ENCODE measurements at regions not wholly inside any gene's neighbourhood (a gene's known extent, or its start where the extent isn't known, plus 50 kb on each side); places are given as distances from the start of the nearest gene placed in this dataset.

- no peak overlapping the region for H3K27ac Mint-ChIP-seq
- H3K4me1 Mint-ChIP-seq, result peaks cover 0 to 5% of the 10 kb centered on the region in 2 experiments; a peak in 2 of 4 replicates
- Histone ChIP-seq H3K79me2 (ENCODE audit: insufficient read depth, low read length) (no peaks in the 10 kb centered on the region), H3K4ac (ENCODE audit: low read depth, low read length) (no peak overlapping the region), H3K9ac (ENCODE audit: extremely low read depth, insufficient read length, low read length) (no peak overlapping the region), H3K18ac (ENCODE audit: insufficient read length, low read depth, low read length) (no peak overlapping the region), H2BK5ac (ENCODE audit: insufficient read length, low read length) (no peak overlapping the region), H2BK15ac (ENCODE audit: low read depth, low read length) (no peak overlapping the region), H3K9me3 (ENCODE audit: control insufficient read depth, low read depth, low read length) (no peaks in the 10 kb centered on the region), H2BK20ac (ENCODE audit: low read depth, low read length, poor library complexity, severe bottlenecking) (no peak overlapping the region), H4K20me1 (ENCODE audit: control insufficient read depth, insufficient read depth, insufficient read length) (no peaks in the 10 kb centered on the region), H3K4me1 (ENCODE audit: insufficient read depth, low read length) (no peaks in the 10 kb centered on the region), H3T11ph (ENCODE audit: low read length) (no peak overlapping the region), H2BK120ac (ENCODE audit: low read depth, low read length, poor library complexity, severe bottlenecking) (no peak overlapping the region), H3K27me3 (ENCODE audit: insufficient read depth, low read length) (no peaks in the 10 kb centered on the region), H3K23ac (ENCODE audit: insufficient read length, low read depth, low read length) (no peak overlapping the region), H3K4me2 (ENCODE audit: insufficient read depth, insufficient read length, low read length) (no peak overlapping the region), H2BK12ac (ENCODE audit: insufficient read length, low read depth, low read length) (no peak overlapping the region), H3K23me2 (ENCODE audit: insufficient read length, low read depth, low read length, poor library complexity, severe bottlenecking) (no peaks in the 10 kb centered on the region), H2AFZ (ENCODE audit: low read length) (no peak overlapping the region), H3K27ac (ENCODE audit: insufficient read length, low read depth, low read length) (no peak overlapping the region), H3K14ac (ENCODE audit: insufficient read depth, low read length) (no peak overlapping the region), H3K79me1 (ENCODE audit: insufficient read depth, low read depth, low read length, poor library complexity, severe bottlenecking) (no peaks in the 10 kb centered on the region), H4K8ac (replicated peaks; ENCODE audit: insufficient read length, low read depth, low read length) (no peak overlapping the region), H3K56ac (ENCODE audit: insufficient read length, low read depth, low read length) (no peak overlapping the region), H2AK5ac (ENCODE audit: insufficient read length, low read length) (no peak overlapping the region), H4K91ac (ENCODE audit: insufficient read length, low read depth, low read length) (no peak overlapping the region), H4K5ac (ENCODE audit: insufficient read length, low read depth, low read length) (no peak overlapping the region)
- H3K9me3 Mint-ChIP-seq, result peaks cover 11 to 12% of the 10 kb centered on the region in 2 experiments
- no peak overlapping the region for H3K4me3 Mint-ChIP-seq
- no CpG with 5 or more reads among the region's 1 CpG for WGBS (ENCODE audit: extremely low coverage, insufficient read length, low lambda C conversion rate)
- H3K36me3 Mint-ChIP-seq (ENCODE audit: insufficient read depth in 1 of 3, low read depth in 3 of 3), result peaks cover 2 to 15% (median 4%) of the 10 kb centered on the region in 3 experiments; a peak in 6 of 7 replicates
- DNase-seq, result no peak
- TF ChIP-seq, protein P1, sequence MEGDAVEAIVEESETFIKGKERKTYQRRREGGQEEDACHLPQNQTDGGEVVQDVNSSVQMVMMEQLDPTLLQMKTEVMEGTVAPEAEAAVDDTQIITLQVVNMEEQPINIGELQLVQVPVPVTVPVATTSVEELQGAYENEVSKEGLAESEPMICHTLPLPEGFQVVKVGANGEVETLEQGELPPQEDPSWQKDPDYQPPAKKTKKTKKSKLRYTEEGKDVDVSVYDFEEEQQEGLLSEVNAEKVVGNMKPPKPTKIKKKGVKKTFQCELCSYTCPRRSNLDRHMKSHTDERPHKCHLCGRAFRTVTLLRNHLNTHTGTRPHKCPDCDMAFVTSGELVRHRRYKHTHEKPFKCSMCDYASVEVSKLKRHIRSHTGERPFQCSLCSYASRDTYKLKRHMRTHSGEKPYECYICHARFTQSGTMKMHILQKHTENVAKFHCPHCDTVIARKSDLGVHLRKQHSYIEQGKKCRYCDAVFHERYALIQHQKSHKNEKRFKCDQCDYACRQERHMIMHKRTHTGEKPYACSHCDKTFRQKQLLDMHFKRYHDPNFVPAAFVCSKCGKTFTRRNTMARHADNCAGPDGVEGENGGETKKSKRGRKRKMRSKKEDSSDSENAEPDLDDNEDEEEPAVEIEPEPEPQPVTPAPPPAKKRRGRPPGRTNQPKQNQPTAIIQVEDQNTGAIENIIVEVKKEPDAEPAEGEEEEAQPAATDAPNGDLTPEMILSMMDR (conservative IDR thresholded peaks at IDR 0.05), result no peak
- H3K27me3 Mint-ChIP-seq (ENCODE audit: low read depth), result no peaks in the 10 kb centered on the region; the same call in 1 of the 2 replicates
These were observed 193.2 kb upstream of the KLF6 start for GRCh38 chr10:3978174-3978573.
